DND-41 (cell line): ENCODE measurements at regions not wholly inside any gene's neighbourhood (a gene's known extent, or its start where the extent isn't known, plus 50 kb on each side); places are given as distances from the start of the nearest gene placed in this dataset.

Source experiments
- ATAC-seq: fragments of 200-7000 bp; cut with Tn5 transposase; 3 replicates; pipeline ENCODE4 v1.9.1; 2021; ENCODE audit warnings: low read depth; ENCODE audit not compliant: insufficient read depth
- DNase-seq: peaks from one replicate; pipeline ENCODE4 v3.0.0-alpha.2; 2020
- H2AFZ ChIP-seq: 2 replicates; pipeline ENCODE4 v1.6.0; 2012; ENCODE audit warnings: low read depth, low read length
- H3K27ac ChIP-seq: 2 replicates; pipeline ENCODE4 v1.5.1; 2012; ENCODE audit warnings: low read length, inconsistent platforms
- H3K27me3 ChIP-seq: fragments of 200-600 bp; sonication (generic); 2 replicates; pipeline ENCODE4 v1.6.0; 2012; ENCODE audit warnings: low read length, mild to moderate bottlenecking, inconsistent platforms; ENCODE audit not compliant: insufficient read depth, poor library complexity
- H3K36me3 ChIP-seq: 2 replicates; pipeline ENCODE4 v1.5.1; 2012; ENCODE audit warnings: low read length, inconsistent platforms; ENCODE audit not compliant: insufficient read depth
- H3K4me1 ChIP-seq: 2 replicates; pipeline ENCODE4 v1.5.1; 2012; ENCODE audit warnings: mild to moderate bottlenecking, low read length; ENCODE audit not compliant: insufficient read depth
- H3K4me2 ChIP-seq: 2 replicates; pipeline ENCODE4 v1.6.0; 2012; ENCODE audit warnings: mild to moderate bottlenecking, moderate library complexity, low read length, inconsistent platforms; ENCODE audit not compliant: insufficient read depth
- H3K4me3 ChIP-seq, 2 experiments: fragments of 200-600 bp in 1 of 2; shearing (Covaris generic) in 1 of 2; 2 replicates each; pipeline ENCODE4 v1.5.1; 2012 to 2016; ENCODE audit warnings: inconsistent platforms in 2 of 2, low read length in 2 of 2, mild to moderate bottlenecking in 2 of 2, low read depth in 1 of 2, moderate library complexity in 1 of 2
- H3K79me2 ChIP-seq: 2 replicates; pipeline ENCODE4 v1.6.0; 2012; ENCODE audit warnings: low read length, inconsistent platforms; ENCODE audit not compliant: insufficient read depth
- H3K9ac ChIP-seq: 2 replicates; pipeline ENCODE4 v1.6.0; 2012; ENCODE audit warnings: low read depth, mild to moderate bottlenecking, inconsistent platforms, low read length, moderate library complexity
- H3K9me3 ChIP-seq: 2 replicates; pipeline ENCODE4 v1.5.1; 2012; ENCODE audit warnings: low read length, moderate library complexity, mild to moderate bottlenecking, inconsistent platforms; ENCODE audit not compliant: insufficient read depth, severe bottlenecking
- H4K20me1 ChIP-seq: 2 replicates; pipeline ENCODE4 v1.6.0; 2012; ENCODE audit warnings: low read length; ENCODE audit not compliant: insufficient read depth
- CTCF ChIP-seq: IDR thresholded peaks from 2 replicates; pipeline ENCODE4 v1.5.1; 2012; ENCODE audit warnings: borderline replicate concordance, low read length, moderate library complexity, mild to moderate bottlenecking; ENCODE audit not compliant: poor library complexity, severe bottlenecking; ENCODE audit errors: extremely low read depth
- EZH2 ChIP-seq: IDR thresholded peaks from 3 replicates; pipeline ENCODE4 v1.6.1; 2012; ENCODE audit warnings: borderline replicate concordance, low read depth, mild to moderate bottlenecking, moderate library complexity, low read length, inconsistent platforms; ENCODE audit not compliant: severe bottlenecking

GRCh38 chr3:177286034-177286433 lies 88.8 kb upstream of the TBL1XR1 start:
- H3K4me3 ChIP-seq: no peak overlapping the region
- no peak overlapping the region for H3K4me2 ChIP-seq
- H2AFZ ChIP-seq: no peak overlapping the region
- no peaks in the 10 kb centered on the region for H3K9me3 ChIP-seq
- peaks cover 37% of the 10 kb centered on the region for H3K4me1 ChIP-seq
- no peaks in the 10 kb centered on the region for H3K79me2 ChIP-seq
- no peaks in the 10 kb centered on the region for H4K20me1 ChIP-seq
- no peak overlapping the region for H3K27ac ChIP-seq
- DNase-seq: no peak
- TF ChIP-seq CTCF (no peak), EZH2 (no peak)
- no peaks in the 10 kb centered on the region for H3K36me3 ChIP-seq
- H3K27me3 ChIP-seq: no peaks in the 10 kb centered on the region
- ATAC-seq: no peak
- H3K9ac ChIP-seq: no peak overlapping the region

- Histone ChIP-seq H3K27ac (no peak overlapping the region), H3K79me2 (no peaks in the 10 kb centered on the region), H3K36me3 (no peaks in the 10 kb centered on the region), H3K27me3 (no peaks in the 10 kb centered on the region), H3K4me2 (no peak overlapping the region), H3K4me1 (peaks cover 25% of the 10 kb centered on the region), H2AFZ (no peak overlapping the region), H3K9me3 (no peaks in the 10 kb centered on the region), H3K9ac (no peak overlapping the region), H4K20me1 (no peaks in the 10 kb centered on the region), H3K4me3 (no peak overlapping the region)
- no peak for ATAC-seq
- TF ChIP-seq EZH2: no peak
- TF ChIP-seq CTCF: no peak
- no peak for DNase-seq
Observed at GRCh38 chr3:177287231-177287630, 89.9 kb upstream of the TBL1XR1 start.

- TF ChIP-seq CTCF: no peak
- TF ChIP-seq EZH2: no peak
- Histone ChIP-seq H3K4me2 (no peak overlapping the region), H3K9ac (no peak overlapping the region), H3K36me3 (no peaks in the 10 kb centered on the region), H3K79me2 (no peaks in the 10 kb centered on the region), H3K27me3 (no peaks in the 10 kb centered on the region), H2AFZ (no peak overlapping the region), H3K4me1 (no peaks in the 10 kb centered on the region), H3K27ac (no peak overlapping the region), H3K4me3 (no peak overlapping the region), H3K9me3 (no peaks in the 10 kb centered on the region), H4K20me1 (no peaks in the 10 kb centered on the region)
- DNase-seq: no peak
- ATAC-seq: no peak
Observed at GRCh38 chr3:177290633-177291032, 93.4 kb upstream of the TBL1XR1 start.

- no peaks in the 10 kb centered on the region for H4K20me1 ChIP-seq
- no peak overlapping the region for H2AFZ ChIP-seq
- no peaks in the 10 kb centered on the region for H3K9me3 ChIP-seq
- H3K4me1 ChIP-seq: no peaks in the 10 kb centered on the region
- H3K4me3 ChIP-seq: no peak overlapping the region
- no peaks in the 10 kb centered on the region for H3K27me3 ChIP-seq
- DNase-seq (no peak), ATAC-seq (no peak)
- TF ChIP-seq EZH2 (no peak), CTCF (no peak)
- no peaks in the 10 kb centered on the region for H3K79me2 ChIP-seq
- no peaks in the 10 kb centered on the region for H3K36me3 ChIP-seq
- no peak overlapping the region for H3K9ac ChIP-seq
- no peak overlapping the region for H3K27ac ChIP-seq
- H3K4me2 ChIP-seq: no peak overlapping the region
Observed at GRCh38 chr3:177294221-177294620, 96.9 kb upstream of the TBL1XR1 start.
